NCI-H2196 treated with DMSO at 0.1 percent for 48 hours (cell line): ENCODE measurements at regions not wholly inside any gene's neighbourhood (a gene's known extent, or its start where the extent isn't known, plus 50 kb on each side); places are given as distances from the start of the nearest gene placed in this dataset.

Source experiments
- DNase-seq: peaks from one replicate; lab custom pipeline; 2025; ENCODE audit not compliant: unreplicated experiment; lab: John Stamatoyannopoulos, UW

GRCh38 chr6:26149240-26149639 is 62.0 kb downstream of the HFE start:
- DNase-seq = no peak

GRCh38 chr6:26152226-26153101 is 65.2 kb downstream of the HFE start:
- DNase-seq = no peak

- DNase-seq = peak; percentile 43
Observed at GRCh38 chr6:26155061-26155930, 68.1 kb downstream of the HFE start.

- DNase-seq = peak; percentile 68
Observed at GRCh38 chr6:26156105-26156849, 69.0 kb downstream of the HFE start.

- DNase-seq = no peak
Observed at GRCh38 chr6:26156850-26157250, 69.6 kb downstream of the HFE start.

GRCh38 chr6:26157251-26158075 is 70.2 kb downstream of the HFE start:
- DNase-seq = peak; percentile 97

- no peak for DNase-seq
Observed at GRCh38 chr6:26158076-26158580, 70.9 kb downstream of the HFE start.

- DNase-seq = no peak
Observed at GRCh38 chr6:26158581-26159356, 71.5 kb downstream of the HFE start.

- no peak for DNase-seq
Observed at GRCh38 chr6:26159357-26160273, 72.4 kb downstream of the HFE start.

GRCh38 chr6:26161322-26161721 is 74.1 kb downstream of the HFE start:
- no peak for DNase-seq

- no peak for DNase-seq
Observed at GRCh38 chr6:26162399-26162798, 75.2 kb downstream of the HFE start.

GRCh38 chr6:26163427-26164119 is 76.3 kb downstream of the HFE start:
- DNase-seq = no peak

- no peak for DNase-seq
Observed at GRCh38 chr6:26164120-26164505, 76.9 kb downstream of the HFE start.

GRCh38 chr6:26165261-26165790 is 78.1 kb downstream of the HFE start:
- no peak for DNase-seq

- DNase-seq = no peak
Observed at GRCh38 chr6:26170181-26170580, 83.0 kb downstream of the HFE start.

- no peak for DNase-seq
Observed at GRCh38 chr6:26170951-26171841, 84.0 kb downstream of the HFE start.

- DNase-seq = no peak
Observed at GRCh38 chr6:26172608-26172968, 85.4 kb downstream of the HFE start.
